Upper lobe of right lung (tissue), 1 donor: ENCODE measurements at regions not wholly inside any gene's neighbourhood (a gene's known extent, or its start where the extent isn't known, plus 50 kb on each side); places are given as distances from the start of the nearest gene placed in this dataset.

Experiments used
- ATAC-seq: fragments of 200-7000 bp; cut with Tn5 transposase; one replicate; pipeline ENCODE4 v1.9.1; 2020; ENCODE audit warnings: mild to moderate bottlenecking, moderate library complexity
- DNase-seq: peaks from one replicate; pipeline ENCODE4 v3.0.0-alpha.2; 2020
- H3K27ac ChIP-seq: fragments of 200-600 bp; one replicate; pipeline ENCODE4 v1.8.0; 2022
- H3K27me3 ChIP-seq: fragments of 200-600 bp; one replicate; pipeline ENCODE4 v1.8.0; 2022; ENCODE audit warnings: mild to moderate bottlenecking
- H3K36me3 ChIP-seq: fragments of 200-600 bp; one replicate; pipeline ENCODE4 v1.8.0; 2022
- H3K4me1 ChIP-seq: fragments of 200-600 bp; one replicate; pipeline ENCODE4 v1.8.0; 2022
- H3K4me3 ChIP-seq: fragments of 200-600 bp; one replicate; pipeline ENCODE4 v1.8.0; 2022; ENCODE audit warnings: mild to moderate bottlenecking
- H3K9me3 ChIP-seq: fragments of 200-600 bp; one replicate; pipeline ENCODE4 v1.8.0; 2022
- intact Hi-C: fragments of 100-400 bp; cut with DNase I; formaldehyde crosslinking; loops from one replicate; pipeline ENCODE4 v1.11.0; 2022
- TF ChIP-seq, protein P1 (sequence below): fragments of 200-600 bp; IDR thresholded peaks from one replicate; pipeline ENCODE4 v1.8.0; 2022; ENCODE audit warnings: antibody characterized with exemption
- donor health status: DM: no; HTN: yes; CAD: no; lungs with severe emphysema.

GRCh38 chr5:126228934-126229333, 194.3 kb upstream of the GRAMD2B start:
- DNase-seq (no peak), ATAC-seq (no peak)
- no peaks in the 10 kb centered on the region for H3K36me3 ChIP-seq
- no peak overlapping the region for H3K4me3 ChIP-seq
- TF ChIP-seq, protein P1, sequence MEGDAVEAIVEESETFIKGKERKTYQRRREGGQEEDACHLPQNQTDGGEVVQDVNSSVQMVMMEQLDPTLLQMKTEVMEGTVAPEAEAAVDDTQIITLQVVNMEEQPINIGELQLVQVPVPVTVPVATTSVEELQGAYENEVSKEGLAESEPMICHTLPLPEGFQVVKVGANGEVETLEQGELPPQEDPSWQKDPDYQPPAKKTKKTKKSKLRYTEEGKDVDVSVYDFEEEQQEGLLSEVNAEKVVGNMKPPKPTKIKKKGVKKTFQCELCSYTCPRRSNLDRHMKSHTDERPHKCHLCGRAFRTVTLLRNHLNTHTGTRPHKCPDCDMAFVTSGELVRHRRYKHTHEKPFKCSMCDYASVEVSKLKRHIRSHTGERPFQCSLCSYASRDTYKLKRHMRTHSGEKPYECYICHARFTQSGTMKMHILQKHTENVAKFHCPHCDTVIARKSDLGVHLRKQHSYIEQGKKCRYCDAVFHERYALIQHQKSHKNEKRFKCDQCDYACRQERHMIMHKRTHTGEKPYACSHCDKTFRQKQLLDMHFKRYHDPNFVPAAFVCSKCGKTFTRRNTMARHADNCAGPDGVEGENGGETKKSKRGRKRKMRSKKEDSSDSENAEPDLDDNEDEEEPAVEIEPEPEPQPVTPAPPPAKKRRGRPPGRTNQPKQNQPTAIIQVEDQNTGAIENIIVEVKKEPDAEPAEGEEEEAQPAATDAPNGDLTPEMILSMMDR = no peak
- no peaks in the 10 kb centered on the region for H3K9me3 ChIP-seq
- H3K4me1 ChIP-seq = no peaks in the 10 kb centered on the region
- intact Hi-C loops = no loop called here
- H3K27me3 ChIP-seq = no peaks in the 10 kb centered on the region
- no peak overlapping the region for H3K27ac ChIP-seq

- Histone ChIP-seq H3K4me1 (no peaks in the 10 kb centered on the region), H3K4me3 (no peak overlapping the region), H3K36me3 (no peaks in the 10 kb centered on the region), H3K27me3 (no peaks in the 10 kb centered on the region), H3K9me3 (no peaks in the 10 kb centered on the region), H3K27ac (no peak overlapping the region)
- intact Hi-C loops = no loop called here
- TF ChIP-seq, protein P1 = no peak
- ATAC-seq (no peak), DNase-seq (no peak)
Measured at GRCh38 chr5:126233256-126233655, 190.0 kb upstream of the GRAMD2B start.

- Histone ChIP-seq H3K9me3 (no peaks in the 10 kb centered on the region), H3K4me3 (no peak overlapping the region), H3K4me1 (no peaks in the 10 kb centered on the region), H3K36me3 (no peaks in the 10 kb centered on the region), H3K27ac (no peak overlapping the region), H3K27me3 (no peaks in the 10 kb centered on the region)
- ATAC-seq = no peak
- TF ChIP-seq, protein P1 = peak; percentile 38
- intact Hi-C loops = no loop called here
- no peak for DNase-seq
Measured at GRCh38 chr5:126234563-126235195, 188.5 kb upstream of the GRAMD2B start.

- intact Hi-C loops = no loop called here
- TF ChIP-seq, protein P1 = no peak
- Histone ChIP-seq H3K9me3 (no peaks in the 10 kb centered on the region), H3K27me3 (no peaks in the 10 kb centered on the region), H3K27ac (no peak overlapping the region), H3K36me3 (no peaks in the 10 kb centered on the region), H3K4me1 (no peaks in the 10 kb centered on the region), H3K4me3 (no peak overlapping the region)
- DNase-seq (no peak), ATAC-seq (no peak)
Measured at GRCh38 chr5:126235628-126236027, 187.6 kb upstream of the GRAMD2B start.

DNA sequence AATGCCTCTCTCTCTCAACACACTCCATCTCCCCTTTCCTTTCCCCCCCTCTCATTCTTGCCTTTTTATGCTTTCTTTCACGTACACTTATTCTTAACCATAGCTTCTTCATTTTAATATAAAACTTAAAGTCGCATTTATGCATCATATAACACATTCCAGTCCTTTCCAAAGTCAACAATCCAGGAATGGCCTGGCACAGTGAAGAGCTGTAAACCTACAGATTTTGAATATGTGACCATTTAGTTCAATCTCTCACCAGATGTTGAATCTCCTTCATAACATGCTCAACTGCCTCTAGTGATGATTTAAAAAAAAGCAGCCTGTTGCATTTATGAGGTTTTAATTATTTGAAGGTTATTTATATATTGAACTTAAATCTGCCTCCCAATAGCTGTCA, 186.2 kb upstream of the GRAMD2B start:
- no peaks in the 10 kb centered on the region for H3K27me3 ChIP-seq
- H3K4me3 ChIP-seq = no peak overlapping the region
- ATAC-seq (no peak), DNase-seq (no peak)
- H3K4me1 ChIP-seq = no peaks in the 10 kb centered on the region
- H3K36me3 ChIP-seq = no peaks in the 10 kb centered on the region
- H3K27ac ChIP-seq = no peak overlapping the region
- TF ChIP-seq, protein P1 = no peak
- no peaks in the 10 kb centered on the region for H3K9me3 ChIP-seq
- intact Hi-C loops = no loop called here

- no peak overlapping the region for H3K27ac ChIP-seq
- intact Hi-C loops = no loop called here
- TF ChIP-seq, protein P1 = no peak
- DNase-seq (no peak), ATAC-seq (no peak)
- H3K27me3 ChIP-seq = no peaks in the 10 kb centered on the region
- H3K9me3 ChIP-seq = no peaks in the 10 kb centered on the region
- H3K4me3 ChIP-seq = no peak overlapping the region
- H3K4me1 ChIP-seq = no peaks in the 10 kb centered on the region
- no peaks in the 10 kb centered on the region for H3K36me3 ChIP-seq
Measured at GRCh38 chr5:126248611-126249010, 174.6 kb upstream of the GRAMD2B start.
